ENCODE measurements at regions not wholly inside any gene's neighbourhood (a gene's known extent, or its start where the extent isn't known, plus 50 kb on each side); places are given as distances from the start of the nearest gene placed in this dataset.
A peak's percentile ranks its signal among the peaks of the same experiment; 100 is the strongest.

GRCh38 chr6:139923964-139924475, 549.6 kb upstream of the CITED2 start:
- Mint-ChIP-seq H3K4me3 (no peak overlapping the region), H3K27me3 (ENCODE audit: insufficient read depth, low read depth) (peaks cover 2% of the 10 kb centered on the region), H3K36me3 (no peaks in the 10 kb centered on the region), H3K27ac (no peak overlapping the region), H3K4me1 (peaks cover 25% of the 10 kb centered on the region), H3K9me3 (peaks cover 7% of the 10 kb centered on the region)
- Histone ChIP-seq H3K27me3 (no peaks in the 10 kb centered on the region), H3K9me3 (ENCODE audit: low read depth) (no peaks in the 10 kb centered on the region), H2AFZ (replicated peaks) (no peak overlapping the region), H3F3A (ENCODE audit: low read depth) (no peaks in the 10 kb centered on the region), H3K9ac (no peak overlapping the region), H4K20me1 (ENCODE audit: low read depth) (no peaks in the 10 kb centered on the region), H3K4me2 (no peak overlapping the region), H3K36me3 (no peaks in the 10 kb centered on the region), H3K4me1 (peaks cover 23% of the 10 kb centered on the region), H3K79me2 (ENCODE audit: low read depth) (no peaks in the 10 kb centered on the region), H3K4me3 (no peak overlapping the region), H3K27ac (no peak overlapping the region)
- no peak for TF ChIP-seq EZH2phosphoT487 (IDR thresholded peaks at IDR 0.05)
- no peak for TF ChIP-seq EZH2 (IDR thresholded peaks at IDR 0.05)
- TF ChIP-seq CTCF (IDR thresholded peaks at IDR 0.05): no peak
- no peak for DNase-seq (ENCODE audit: low spot score)

GRCh38 chr6:139922236-139922635, 547.8 kb upstream of the CITED2 start:
- no peaks in the 10 kb centered on the region for H3K27me3 ChIP-seq
- no peaks in the 10 kb centered on the region for H3K9me3 ChIP-seq (ENCODE audit: low read depth)
- Mint-ChIP-seq H3K4me1 (peaks cover 41% of the 10 kb centered on the region), H3K36me3 (no peaks in the 10 kb centered on the region), H3K9me3 (peaks cover 4% of the 10 kb centered on the region), H3K27ac (no peak overlapping the region), H3K4me3 (no peak overlapping the region), H3K27me3 (ENCODE audit: insufficient read depth, low read depth) (peaks cover 2% of the 10 kb centered on the region)
- peaks cover 41% of the 10 kb centered on the region for H3K4me1 ChIP-seq
- H3F3A ChIP-seq (ENCODE audit: low read depth): peaks cover 12% of the 10 kb centered on the region
- H3K4me2 ChIP-seq: no peak overlapping the region
- H4K20me1 ChIP-seq (ENCODE audit: low read depth): no peaks in the 10 kb centered on the region
- no peak overlapping the region for H3K27ac ChIP-seq
- no peak overlapping the region for H3K4me3 ChIP-seq
- no peaks in the 10 kb centered on the region for H3K36me3 ChIP-seq
- no peak for TF ChIP-seq EZH2 (IDR thresholded peaks at IDR 0.05)
- TF ChIP-seq EZH2phosphoT487 (IDR thresholded peaks at IDR 0.05): no peak
- TF ChIP-seq CTCF (IDR thresholded peaks at IDR 0.05): no peak
- DNase-seq (ENCODE audit: low spot score): no peak
- H3K79me2 ChIP-seq (ENCODE audit: low read depth): no peaks in the 10 kb centered on the region
- no peak overlapping the region for H2AFZ ChIP-seq (replicated peaks)
- H3K9ac ChIP-seq: no peak overlapping the region

GRCh38 chr6:139920776-139921100, 546.3 kb upstream of the CITED2 start:
- H3K27ac Mint-ChIP-seq: peak overlapping the region; percentile 44
- no peaks in the 10 kb centered on the region for H3K27me3 ChIP-seq

More at GRCh38 chr6:139920776-139921100, 546.3 kb upstream of the CITED2 start:
- Histone ChIP-seq H3K4me2 (peak overlapping the region; percentile 48), H2AFZ (replicated peaks) (peak overlapping the region; percentile 65), H3K79me2 (ENCODE audit: low read depth) (no peaks in the 10 kb centered on the region), H3K4me3 (no peak overlapping the region), H3K9ac (no peak overlapping the region), H4K20me1 (ENCODE audit: low read depth) (no peaks in the 10 kb centered on the region), H3K27ac (no peak overlapping the region), H3F3A (ENCODE audit: low read depth) (peaks cover 12% of the 10 kb centered on the region), H3K9me3 (ENCODE audit: low read depth) (no peaks in the 10 kb centered on the region), H3K36me3 (no peaks in the 10 kb centered on the region), H3K4me1 (peaks cover 38% of the 10 kb centered on the region)
- no peak for TF ChIP-seq CTCF (IDR thresholded peaks at IDR 0.05)
- Mint-ChIP-seq H3K36me3 (no peaks in the 10 kb centered on the region), H3K4me3 (no peak overlapping the region), H3K4me1 (peaks cover 34% of the 10 kb centered on the region), H3K27me3 (ENCODE audit: insufficient read depth, low read depth) (peaks cover 2% of the 10 kb centered on the region), H3K9me3 (peaks cover 4% of the 10 kb centered on the region)
- no peak for DNase-seq (ENCODE audit: low spot score)
